Testis (tissue), 2 donors: ENCODE measurements at regions not wholly inside any gene's neighbourhood (a gene's known extent, or its start where the extent isn't known, plus 50 kb on each side); places are given as distances from the start of the nearest gene placed in this dataset.
A peak's percentile ranks its signal among the peaks of the same experiment; 100 is the strongest.

Source experiments
- DNase-seq: peaks from one replicate; pipeline ENCODE4 v3.0.0-alpha.2; 2019
- H3K27ac ChIP-seq, 2 donors: fragments of 200-600 bp; sonication (generic); one replicate each; pipeline ENCODE4 v1.5.1; 2019
- H3K27me3 ChIP-seq: fragments of 200-600 bp; sonication (generic); one replicate; pipeline ENCODE4 v1.5.1; 2019
- H3K36me3 ChIP-seq: fragments of 200-600 bp; sonication (generic); one replicate; pipeline ENCODE4 v1.5.1; 2017; ENCODE audit warnings: low read depth; ENCODE audit errors: missing control alignments
- H3K4me1 ChIP-seq: fragments of 200-600 bp; sonication (generic); one replicate; pipeline ENCODE4 v1.5.1; 2019
- H3K4me3 ChIP-seq, 2 donors: fragments of 200-600 bp; sonication (generic); one replicate each; pipeline ENCODE4 v1.5.1; 2017 to 2019
- H3K9me3 ChIP-seq: fragments of 200-600 bp; sonication (generic); one replicate; pipeline ENCODE4 v1.5.1; 2017
- CTCF ChIP-seq, 3 experiments: fragments of 450-650 bp in 2 of 3; fragments of 200-600 bp in 1 of 3; sonication (generic) in 1 of 3; IDR thresholded peaks; one replicate each; pipeline ENCODE4 v1.5.1; 2016 to 2019; ENCODE audit warnings: antibody characterized with exemption in 3 of 3, mild to moderate bottlenecking in 2 of 3, moderate library complexity in 1 of 3
- POLR2A ChIP-seq: fragments of 450-650 bp; IDR thresholded peaks from one replicate; pipeline ENCODE4 v1.6.1; 2017; ENCODE audit warnings: antibody characterized with exemption, mild to moderate bottlenecking, moderate library complexity
- WGBS, 2 donors: methylation state at CpG; one replicate each; pipeline ENCODE4 v1.1.5; 2018; 5-methylcytosine and 5-hydroxymethylcytosine counted together
- intact Hi-C: fragments of 100-400 bp; cut with DNase I; formaldehyde crosslinking; loops from one replicate; pipeline ENCODE4 v1.15.1; 2023; ENCODE audit warnings: low total_unique reads

DNA sequence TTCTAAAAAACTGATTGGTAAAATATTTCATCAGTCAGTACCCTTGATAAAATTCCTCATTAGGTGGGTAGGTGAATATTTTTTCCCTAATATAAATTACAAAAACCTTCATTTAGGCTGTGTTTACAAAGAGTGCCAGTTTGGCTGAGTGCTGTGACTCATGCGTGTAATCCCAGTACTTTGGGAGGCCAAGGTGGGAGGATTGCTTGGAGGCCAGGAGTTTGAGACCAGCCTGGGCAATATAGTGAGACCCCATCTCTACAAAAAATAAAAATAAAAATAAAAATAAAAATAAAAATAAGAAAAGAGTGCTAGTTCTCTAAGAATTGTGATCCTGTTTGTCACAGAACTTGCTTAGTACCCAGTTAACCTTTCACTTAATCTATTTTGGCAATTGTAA is 398.4 kb upstream of the RGS6 start:
- H3K4me1 ChIP-seq, result peaks cover 28% of the 10 kb centered on the region
- H3K27me3 ChIP-seq, result no peaks in the 10 kb centered on the region
- intact Hi-C loops, result no loop called here
- WGBS, 2 donors, result 91 to 100% methylated on average over 1 of the region's 1 CpG
- no peak overlapping the region for H3K4me3 ChIP-seq
- TF ChIP-seq CTCF (IDR thresholded peaks at IDR 0.05) (no peak), POLR2A (no peak)
- no peaks in the 10 kb centered on the region for H3K9me3 ChIP-seq
- H3K27ac ChIP-seq, result no peak overlapping the region
- DNase-seq, result no peak
- H3K36me3 ChIP-seq, result no peaks in the 10 kb centered on the region

- no peaks in the 10 kb centered on the region for H3K27me3 ChIP-seq
- no peak for DNase-seq
- no peak overlapping the region for H3K4me3 ChIP-seq
- H3K9me3 ChIP-seq, result no peaks in the 10 kb centered on the region
- no peaks in the 10 kb centered on the region for H3K36me3 ChIP-seq
- intact Hi-C loops, result no loop called here
- 93 to 97% methylated on average over 1 of the region's 1 CpG for WGBS, 2 donors
- TF ChIP-seq POLR2A (no peak), CTCF (IDR thresholded peaks at IDR 0.05) (no peak)
- no peak overlapping the region for H3K27ac ChIP-seq
- peaks cover 35% of the 10 kb centered on the region for H3K4me1 ChIP-seq
Measured at GRCh38 chr14:71534506-71534905, 397.7 kb upstream of the RGS6 start.

DNA sequence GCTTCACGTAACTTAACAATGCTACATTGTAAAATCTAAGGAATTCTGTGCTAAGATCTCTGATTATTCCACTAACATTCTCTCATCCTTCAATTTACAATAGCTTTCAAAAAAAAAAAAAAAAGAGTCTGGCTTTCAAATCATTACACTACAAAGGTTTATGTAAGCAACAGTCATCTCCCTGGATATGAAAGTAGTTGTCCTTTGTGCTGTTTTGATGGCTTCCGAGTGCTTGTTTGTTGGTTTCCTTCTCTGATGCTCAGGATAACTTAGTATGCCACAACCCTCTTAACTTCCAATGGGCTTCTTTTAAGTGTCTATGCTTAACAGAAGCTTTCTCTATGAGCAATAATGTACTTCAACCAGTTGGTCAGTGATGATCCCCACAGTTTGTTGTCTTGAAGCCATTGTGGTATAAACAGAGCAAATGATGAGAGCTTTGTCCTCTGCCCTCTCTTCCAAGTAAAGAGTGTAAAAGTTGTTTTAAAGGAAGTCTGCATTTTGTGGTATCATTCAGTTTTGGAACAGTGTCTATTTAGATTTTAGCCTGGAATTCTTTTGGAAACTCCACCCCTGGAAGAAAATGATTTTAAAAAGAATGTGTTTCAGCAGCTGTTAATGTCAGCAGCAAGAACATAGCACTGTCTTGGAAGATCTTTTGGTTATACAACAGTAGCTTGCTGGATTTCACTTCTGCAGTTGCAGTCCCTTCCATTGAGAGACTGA is 396.1 kb upstream of the RGS6 start:
- H3K4me3 ChIP-seq, result no peak overlapping the region
- H3K27me3 ChIP-seq, result no peaks in the 10 kb centered on the region
- no peaks in the 10 kb centered on the region for H3K9me3 ChIP-seq
- intact Hi-C loops, result no loop called here
- no peak for TF ChIP-seq POLR2A
- TF ChIP-seq CTCF (IDR thresholded peaks at IDR 0.05), result no peak
- DNase-seq, result no peak
- H3K36me3 ChIP-seq, result no peaks in the 10 kb centered on the region
- H3K4me1 ChIP-seq, result peaks cover 44% of the 10 kb centered on the region
- 50 to 58% methylated on average over 2 of the region's 2 CpGs for WGBS, 2 donors
- H3K27ac ChIP-seq, result peak overlapping the region; percentile 68 to 69

- TF ChIP-seq CTCF (IDR thresholded peaks at IDR 0.05) (no peak), POLR2A (no peak)
- Histone ChIP-seq H3K4me1 (peaks cover 49% of the 10 kb centered on the region), H3K27me3 (no peaks in the 10 kb centered on the region), H3K27ac (peak overlapping the region; percentile 3 to 68), H3K9me3 (no peaks in the 10 kb centered on the region), H3K4me3 (no peak overlapping the region), H3K36me3 (no peaks in the 10 kb centered on the region)
- WGBS, 2 donors, result 73 to 81% methylated on average over 9 of the region's 9 CpGs
- intact Hi-C loops, result no loop called here
- no peak for DNase-seq
Measured at GRCh38 chr14:71536927-71537772, 395.1 kb upstream of the RGS6 start.
